ENCODE measurements at regions not wholly inside any gene's neighbourhood (a gene's known extent, or its start where the extent isn't known, plus 50 kb on each side); places are given as distances from the start of the nearest gene placed in this dataset.

DNA sequence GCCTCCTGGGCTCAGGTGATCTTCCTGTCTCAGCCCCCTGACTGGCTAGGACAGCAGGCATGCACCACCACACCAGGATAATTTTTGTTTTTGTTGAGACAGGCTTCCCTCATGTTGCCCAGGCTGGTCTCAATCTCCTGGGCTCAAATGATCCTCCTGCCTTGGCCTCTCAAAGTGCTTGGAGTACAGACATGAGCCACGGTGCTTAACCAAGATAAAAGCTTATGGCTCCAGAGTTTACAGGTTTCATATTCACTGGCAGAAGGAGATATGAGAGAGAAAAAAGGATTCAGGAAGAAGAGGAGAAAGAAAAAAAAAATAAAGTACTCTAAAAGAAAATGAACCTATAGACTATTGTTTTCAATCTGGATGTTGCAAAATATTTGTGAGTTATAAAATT is 748.8 kb upstream of the NCAM2 start:
- TF ChIP-seq, protein P1, sequence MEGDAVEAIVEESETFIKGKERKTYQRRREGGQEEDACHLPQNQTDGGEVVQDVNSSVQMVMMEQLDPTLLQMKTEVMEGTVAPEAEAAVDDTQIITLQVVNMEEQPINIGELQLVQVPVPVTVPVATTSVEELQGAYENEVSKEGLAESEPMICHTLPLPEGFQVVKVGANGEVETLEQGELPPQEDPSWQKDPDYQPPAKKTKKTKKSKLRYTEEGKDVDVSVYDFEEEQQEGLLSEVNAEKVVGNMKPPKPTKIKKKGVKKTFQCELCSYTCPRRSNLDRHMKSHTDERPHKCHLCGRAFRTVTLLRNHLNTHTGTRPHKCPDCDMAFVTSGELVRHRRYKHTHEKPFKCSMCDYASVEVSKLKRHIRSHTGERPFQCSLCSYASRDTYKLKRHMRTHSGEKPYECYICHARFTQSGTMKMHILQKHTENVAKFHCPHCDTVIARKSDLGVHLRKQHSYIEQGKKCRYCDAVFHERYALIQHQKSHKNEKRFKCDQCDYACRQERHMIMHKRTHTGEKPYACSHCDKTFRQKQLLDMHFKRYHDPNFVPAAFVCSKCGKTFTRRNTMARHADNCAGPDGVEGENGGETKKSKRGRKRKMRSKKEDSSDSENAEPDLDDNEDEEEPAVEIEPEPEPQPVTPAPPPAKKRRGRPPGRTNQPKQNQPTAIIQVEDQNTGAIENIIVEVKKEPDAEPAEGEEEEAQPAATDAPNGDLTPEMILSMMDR (IDR thresholded peaks at IDR 0.05; ENCODE audit: borderline replicate concordance, extremely low read depth, low read length, poor library complexity, severe bottlenecking): no peak
- no peak for TF ChIP-seq EZH2 (IDR thresholded peaks at IDR 0.05; ENCODE audit: borderline replicate concordance, low read depth, low read length, severe bottlenecking)

All from DND-41 (cell line).